OCI-LY7 (cell line): ENCODE measurements at regions not wholly inside any gene's neighbourhood (a gene's known extent, or its start where the extent isn't known, plus 50 kb on each side); places are given as distances from the start of the nearest gene placed in this dataset.
"Not testable (repeated sequence)": the region's sequence is repeated elsewhere in the genome, so short reads cannot be mapped to it uniquely, and the experiment has no call there.

Source experiments
- BruUV-seq: library from RNA; stranded (reverse); fragments of 400-500 nt; replicated peaks from 2 replicates; lab custom pipeline; 2021; lab: Mats Ljungman, UMichigan
- CTCF ChIA-PET: fragments of 300-600 bp; sonication (Branson Sonifier 250); formaldehyde crosslinking; loops from one replicate; lab custom pipeline; 2022; ENCODE audit warnings: antibody characterized with exemption; ENCODE audit not compliant: unreplicated experiment; lab: Charles Lee
- POLR2A ChIA-PET: fragments of 300-600 bp; sonication (Branson Sonifier 250); formaldehyde crosslinking; loops from one replicate; lab custom pipeline; 2022; ENCODE audit warnings: antibody characterized with exemption; lab: Charles Lee
- DNase-seq: peaks from one replicate; pipeline ENCODE4 v3.0.0-alpha.2; 2015; ENCODE audit warnings: low spot score
- H2AFZ ChIP-seq: fragments of 200-600 bp; sonication (generic), shearing (Covaris generic); 2 replicates; pipeline ENCODE4 v1.6.1; 2014; ENCODE audit warnings: mild to moderate bottlenecking, antibody characterized with exemption, low read length, moderate library complexity
- H3K27ac ChIP-seq: fragments of 200-600 bp; sonication (generic); 2 replicates; pipeline ENCODE4 v1.5.1; 2014; ENCODE audit warnings: mixed run types, low read depth, mild to moderate bottlenecking, moderate library complexity, low read length, inconsistent platforms; ENCODE audit not compliant: poor library complexity, severe bottlenecking
- H3K36me3 ChIP-seq: fragments of 200-600 bp; sonication (generic); 2 replicates; pipeline ENCODE4 v1.6.1; 2014; ENCODE audit warnings: mild to moderate bottlenecking, antibody characterized with exemption, low read length, moderate library complexity, mixed read lengths; ENCODE audit not compliant: insufficient read depth
- H3K4me1 ChIP-seq: fragments of 200-600 bp; sonication (generic); 2 replicates; pipeline ENCODE4 v1.5.1; 2014; ENCODE audit warnings: mild to moderate bottlenecking, low read length; ENCODE audit not compliant: insufficient read depth, poor library complexity, severe bottlenecking
- H3K4me2 ChIP-seq: fragments of 200-600 bp; sonication (generic); 2 replicates; pipeline ENCODE4 v1.6.1; 2014; ENCODE audit warnings: mild to moderate bottlenecking, low read length
- H3K4me3 ChIP-seq: fragments of 200-600 bp; sonication (generic); 2 replicates; pipeline ENCODE4 v1.5.1; 2014; ENCODE audit warnings: mild to moderate bottlenecking, low read depth, low read length; ENCODE audit not compliant: poor library complexity, severe bottlenecking
- H3K79me2 ChIP-seq: fragments of 200-600 bp; sonication (generic); 2 replicates; pipeline ENCODE4 v1.6.1; 2016; ENCODE audit warnings: low read depth, mild to moderate bottlenecking, low read length, moderate library complexity, mixed read lengths; ENCODE audit not compliant: insufficient read depth
- H3K9me2 ChIP-seq: fragments of 200-600 bp; sonication (generic); 2 replicates; pipeline ENCODE4 v1.6.1; 2016; ENCODE audit warnings: mild to moderate bottlenecking, low read length, mixed read lengths; ENCODE audit not compliant: insufficient read depth
- H3K9me3 ChIP-seq: fragments of 200-600 bp; sonication (generic); 2 replicates; pipeline ENCODE4 v1.6.1; 2014; ENCODE audit warnings: mild to moderate bottlenecking, mixed run types, low read length, mixed read lengths
- H4K20me1 ChIP-seq: fragments of 200-600 bp; sonication (generic); 2 replicates; pipeline ENCODE4 v1.6.1; 2014; ENCODE audit warnings: mild to moderate bottlenecking, antibody characterized with exemption, low read length, moderate library complexity, mixed read lengths; ENCODE audit not compliant: insufficient read depth
- EZH2phosphoT487 ChIP-seq: fragments of 200-600 bp; sonication (generic); IDR thresholded peaks from 2 replicates; pipeline ENCODE4 v1.6.1; 2018; ENCODE audit warnings: low read depth, borderline replicate concordance, mild to moderate bottlenecking, mixed run types, antibody characterized with exemption, low read length, moderate library complexity, mixed read lengths
- intact Hi-C: fragments of 100-400 bp; cut with micrococcal nuclease; formaldehyde crosslinking; loops from one replicate; pipeline ENCODE4 v1.10.0; 2022; ENCODE audit not compliant: unreplicated experiment
- TF ChIP-seq, protein P1 (sequence below): fragments of 200-600 bp; sonication (generic); conservative IDR thresholded peaks from 2 replicates; pipeline ENCODE4 v1.5.1; 2014; ENCODE audit warnings: mild to moderate bottlenecking, antibody characterized with exemption, low read length, moderate library complexity, mixed read lengths

DNA sequence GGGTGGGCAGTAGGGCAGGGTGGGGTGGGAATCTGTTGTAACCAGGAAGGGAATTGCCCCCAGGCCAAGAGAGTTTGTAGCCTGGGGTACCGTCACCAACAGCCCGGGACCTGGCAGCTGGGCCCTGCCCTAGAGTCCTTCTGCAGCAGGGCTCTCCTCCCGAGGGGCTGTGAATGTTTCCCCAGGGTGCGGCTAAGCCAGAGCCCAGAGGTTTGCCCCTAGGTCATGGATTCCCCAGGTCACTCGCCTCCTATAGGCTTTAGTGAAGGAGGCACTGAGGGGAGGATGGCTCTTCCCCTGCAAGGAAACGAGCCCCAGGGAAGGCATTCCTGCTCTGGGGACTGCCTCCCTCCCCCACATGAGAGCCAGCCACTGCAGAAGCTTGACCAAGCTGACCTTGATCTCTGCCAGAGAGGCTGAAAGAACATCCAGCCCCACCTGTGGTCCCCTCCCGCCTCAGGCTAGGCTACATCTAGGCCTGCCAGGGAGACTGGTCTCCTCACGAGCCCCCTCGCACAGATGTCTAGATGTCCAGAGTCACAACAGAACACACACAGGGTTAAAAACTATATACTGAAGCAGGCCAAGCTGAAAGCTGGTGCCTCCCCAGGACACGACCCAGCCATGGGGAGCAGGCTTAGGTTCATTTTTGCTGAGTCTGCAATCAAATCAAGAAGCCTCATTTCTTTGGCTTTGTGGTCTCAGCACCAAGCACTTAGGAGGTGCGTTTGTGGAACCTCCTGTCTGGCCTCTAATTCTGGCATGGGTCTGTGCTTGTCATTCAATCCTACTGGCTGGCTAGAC is 69.1 kb upstream of the TAMM41 start:
- H3K27ac ChIP-seq = no peak overlapping the region
- H3K4me3 ChIP-seq = no peak overlapping the region
- H3K9me3 ChIP-seq = no peaks in the 10 kb centered on the region
- TF ChIP-seq, protein P1, sequence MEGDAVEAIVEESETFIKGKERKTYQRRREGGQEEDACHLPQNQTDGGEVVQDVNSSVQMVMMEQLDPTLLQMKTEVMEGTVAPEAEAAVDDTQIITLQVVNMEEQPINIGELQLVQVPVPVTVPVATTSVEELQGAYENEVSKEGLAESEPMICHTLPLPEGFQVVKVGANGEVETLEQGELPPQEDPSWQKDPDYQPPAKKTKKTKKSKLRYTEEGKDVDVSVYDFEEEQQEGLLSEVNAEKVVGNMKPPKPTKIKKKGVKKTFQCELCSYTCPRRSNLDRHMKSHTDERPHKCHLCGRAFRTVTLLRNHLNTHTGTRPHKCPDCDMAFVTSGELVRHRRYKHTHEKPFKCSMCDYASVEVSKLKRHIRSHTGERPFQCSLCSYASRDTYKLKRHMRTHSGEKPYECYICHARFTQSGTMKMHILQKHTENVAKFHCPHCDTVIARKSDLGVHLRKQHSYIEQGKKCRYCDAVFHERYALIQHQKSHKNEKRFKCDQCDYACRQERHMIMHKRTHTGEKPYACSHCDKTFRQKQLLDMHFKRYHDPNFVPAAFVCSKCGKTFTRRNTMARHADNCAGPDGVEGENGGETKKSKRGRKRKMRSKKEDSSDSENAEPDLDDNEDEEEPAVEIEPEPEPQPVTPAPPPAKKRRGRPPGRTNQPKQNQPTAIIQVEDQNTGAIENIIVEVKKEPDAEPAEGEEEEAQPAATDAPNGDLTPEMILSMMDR = no peak
- no peak for TF ChIP-seq EZH2phosphoT487
- no peak overlapping the region for H3K4me2 ChIP-seq
- H4K20me1 ChIP-seq = no peaks in the 10 kb centered on the region
- CTCF ChIA-PET = no interaction called here
- POLR2A ChIA-PET = no interaction called here
- H3K4me1 ChIP-seq = no peaks in the 10 kb centered on the region
- H3K9me2 ChIP-seq = no peaks in the 10 kb centered on the region
- no TSS peak for BruUV-seq
- DNase-seq = no peak
- intact Hi-C loops = no loop called here
- no peak overlapping the region for H2AFZ ChIP-seq
- no peaks in the 10 kb centered on the region for H3K36me3 ChIP-seq
- no peaks in the 10 kb centered on the region for H3K79me2 ChIP-seq

DNA sequence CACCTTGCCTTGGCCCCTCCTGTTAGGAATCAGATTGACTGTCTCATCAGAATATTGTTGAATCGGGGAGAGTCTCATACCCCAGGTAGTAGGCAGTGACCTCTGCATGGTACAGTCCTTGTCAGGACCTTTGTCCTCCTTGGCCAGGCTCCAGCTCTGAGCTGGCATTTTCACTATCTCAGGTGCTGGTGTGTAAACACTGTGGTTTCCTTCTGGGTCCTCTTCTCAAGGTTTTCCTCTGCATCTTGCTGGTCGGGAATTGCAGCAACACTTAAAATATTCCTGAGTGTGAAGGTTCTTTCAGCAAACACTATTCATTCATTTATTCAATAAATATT is 69.7 kb upstream of the TAMM41 start:
- intact Hi-C loops, H3K36me3 ChIP-seq, DNase-seq, CTCF ChIA-PET, H3K27ac ChIP-seq, POLR2A ChIA-PET, H2AFZ ChIP-seq, H3K9me3 ChIP-seq, H3K4me2 ChIP-seq, H3K9me2 ChIP-seq, H3K79me2 ChIP-seq, H3K4me3 ChIP-seq, H3K4me1 ChIP-seq, BruUV-seq, H4K20me1 ChIP-seq: not testable (repeated sequence)

DNA sequence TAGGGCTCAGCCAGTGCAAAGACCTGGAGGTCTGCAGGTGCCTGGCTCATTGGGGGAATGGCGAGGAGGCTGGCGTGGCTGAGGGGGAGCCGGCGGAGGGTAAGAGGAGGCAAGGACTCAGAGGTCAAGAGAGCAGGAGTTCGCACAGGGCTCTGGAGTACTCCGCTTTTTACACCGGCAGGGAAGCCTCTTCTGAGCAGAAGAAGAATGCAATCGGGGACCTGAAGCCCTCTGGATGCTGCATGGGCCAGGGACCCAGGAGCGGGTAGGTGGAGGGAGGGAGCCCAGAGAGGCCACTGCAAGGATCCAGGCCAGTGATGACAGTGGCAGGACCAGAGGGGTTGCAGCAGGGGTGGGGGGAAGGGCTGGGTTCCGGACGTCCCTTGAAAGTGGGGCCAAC is 70.4 kb upstream of the TAMM41 start:
- Histone ChIP-seq H3K4me2 (no peak overlapping the region), H2AFZ (no peak overlapping the region), H4K20me1 (no peaks in the 10 kb centered on the region), H3K27ac (no peak overlapping the region), H3K79me2 (no peaks in the 10 kb centered on the region), H3K4me3 (no peak overlapping the region), H3K4me1 (no peaks in the 10 kb centered on the region), H3K9me3 (no peaks in the 10 kb centered on the region), H3K36me3 (no peaks in the 10 kb centered on the region), H3K9me2 (no peaks in the 10 kb centered on the region)
- intact Hi-C loops = no loop called here
- CTCF ChIA-PET = no interaction called here
- DNase-seq = no peak
- BruUV-seq = no TSS peak
- POLR2A ChIA-PET = no interaction called here
- TF ChIP-seq, protein P1 = no peak
- no peak for TF ChIP-seq EZH2phosphoT487
